Spleen (tissue), 7 donors: ENCODE measurements at regions not wholly inside any gene's neighbourhood (a gene's known extent, or its start where the extent isn't known, plus 50 kb on each side); places are given as distances from the start of the nearest gene placed in this dataset.

Source experiments
- CTCF ChIP-seq, 11 experiments: fragments of 200-600 bp in 7 of 11; fragments of 450-650 bp in 4 of 11; sonication (generic) in 4 of 11; IDR thresholded peaks in 8 of 11; conservative IDR thresholded peaks in 3 of 11; 1 replicate in 7 of 11; 2 replicates in 4 of 11; pipeline versions ENCODE4 v1.4.0 to v1.8.0; 2016 to 2021; ENCODE audit warnings: antibody characterized with exemption in 11 of 11, inconsistent platforms in 4 of 11, mild to moderate bottlenecking in 1 of 11
- POLR2AphosphoS5 ChIP-seq, 3 donors: sonication (generic); formaldehyde crosslinking; IDR thresholded peaks; one replicate each; pipeline ENCODE4 v1.5.1; 2017; ENCODE audit warnings: antibody characterized with exemption in 3 of 3
- donor health status: DM: no; HTN: no; CAD: no; lungs with moderate emphysema.
- donor health status: DM: no; HTN: no; CAD: no.
- donor health status: DM: no; HTN: no; CAD: no.

- TF ChIP-seq POLR2AphosphoS5 (IDR thresholded peaks at IDR 0.05) (no peak), CTCF (IDR thresholded peaks at IDR 0.05 in 8 of 11, conservative IDR thresholded peaks at IDR 0.05 in 3 of 11) (no peak)
These were observed 68.2 kb downstream of the RFPL4B start for GRCh38 chr6:112415366-112415765.
